Bronchial epithelial cell (primary cell): ENCODE measurements at regions not wholly inside any gene's neighbourhood (a gene's known extent, or its start where the extent isn't known, plus 50 kb on each side); places are given as distances from the start of the nearest gene placed in this dataset.
A peak's percentile ranks its signal among the peaks of the same experiment; 100 is the strongest.

Source experiments
- DNase-seq: peaks from one replicate; pipeline ENCODE4 v3.0.0-alpha.2; 2010; ENCODE audit warnings: low read depth
- FAIRE-seq: peaks from 2 replicates; lab custom pipeline; 2011; peaks lifted over from hg19 to GRCh38; lab: Jason Lieb, UNC
- H3K27me3 ChIP-seq: 2 replicates; pipeline ENCODE4 v1.5.1; 2011; ENCODE audit warnings: low read length; ENCODE audit not compliant: control insufficient read depth, insufficient read depth
- H3K36me3 ChIP-seq: 2 replicates; pipeline ENCODE4 v1.5.1; 2011; ENCODE audit warnings: low read length; ENCODE audit not compliant: control insufficient read depth, insufficient read depth
- H3K4me3 ChIP-seq: 2 replicates; pipeline ENCODE4 v1.5.1; 2011; ENCODE audit warnings: mild to moderate bottlenecking, low read depth, low read length, control low read depth
- TF ChIP-seq, protein P1 (sequence below): IDR thresholded peaks from 2 replicates; pipeline ENCODE4 v1.5.1; 2011; ENCODE audit warnings: mild to moderate bottlenecking, moderate library complexity, low read length, control low read depth, inconsistent platforms; ENCODE audit not compliant: insufficient read depth, severe bottlenecking

DNA sequence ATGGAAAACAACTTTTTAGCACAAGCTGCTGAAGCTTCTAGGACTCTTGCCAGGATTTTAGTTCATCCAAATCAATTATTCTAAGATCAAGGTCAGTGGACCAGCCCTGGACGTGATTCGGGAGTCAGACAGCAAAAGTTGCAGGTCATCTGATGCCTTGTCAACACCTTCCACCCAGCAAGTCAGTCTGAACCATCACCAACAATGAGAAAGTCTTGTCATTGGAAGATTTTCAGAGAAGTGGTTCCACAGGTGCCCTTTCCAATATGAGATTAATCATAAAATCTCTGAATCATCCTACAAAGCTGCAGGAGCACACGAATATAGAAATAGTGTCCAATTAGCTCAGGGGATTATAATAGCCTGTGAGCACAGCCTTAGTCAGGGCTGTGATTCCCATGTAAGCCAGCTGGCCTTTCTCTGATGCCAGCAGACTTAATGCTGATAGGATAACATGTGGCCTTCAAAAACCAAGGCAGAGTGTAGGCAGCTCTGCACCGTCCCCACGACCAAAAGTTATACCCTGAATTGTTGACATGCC is 445.0 kb upstream of the TRPC7 start:
- no peaks in the 10 kb centered on the region for H3K27me3 ChIP-seq
- DNase-seq (peak; percentile 98), FAIRE-seq (peak; percentile 98)
- H3K4me3 ChIP-seq = no peak overlapping the region
- H3K36me3 ChIP-seq = no peaks in the 10 kb centered on the region
- TF ChIP-seq, protein P1, sequence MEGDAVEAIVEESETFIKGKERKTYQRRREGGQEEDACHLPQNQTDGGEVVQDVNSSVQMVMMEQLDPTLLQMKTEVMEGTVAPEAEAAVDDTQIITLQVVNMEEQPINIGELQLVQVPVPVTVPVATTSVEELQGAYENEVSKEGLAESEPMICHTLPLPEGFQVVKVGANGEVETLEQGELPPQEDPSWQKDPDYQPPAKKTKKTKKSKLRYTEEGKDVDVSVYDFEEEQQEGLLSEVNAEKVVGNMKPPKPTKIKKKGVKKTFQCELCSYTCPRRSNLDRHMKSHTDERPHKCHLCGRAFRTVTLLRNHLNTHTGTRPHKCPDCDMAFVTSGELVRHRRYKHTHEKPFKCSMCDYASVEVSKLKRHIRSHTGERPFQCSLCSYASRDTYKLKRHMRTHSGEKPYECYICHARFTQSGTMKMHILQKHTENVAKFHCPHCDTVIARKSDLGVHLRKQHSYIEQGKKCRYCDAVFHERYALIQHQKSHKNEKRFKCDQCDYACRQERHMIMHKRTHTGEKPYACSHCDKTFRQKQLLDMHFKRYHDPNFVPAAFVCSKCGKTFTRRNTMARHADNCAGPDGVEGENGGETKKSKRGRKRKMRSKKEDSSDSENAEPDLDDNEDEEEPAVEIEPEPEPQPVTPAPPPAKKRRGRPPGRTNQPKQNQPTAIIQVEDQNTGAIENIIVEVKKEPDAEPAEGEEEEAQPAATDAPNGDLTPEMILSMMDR = no peak

DNA sequence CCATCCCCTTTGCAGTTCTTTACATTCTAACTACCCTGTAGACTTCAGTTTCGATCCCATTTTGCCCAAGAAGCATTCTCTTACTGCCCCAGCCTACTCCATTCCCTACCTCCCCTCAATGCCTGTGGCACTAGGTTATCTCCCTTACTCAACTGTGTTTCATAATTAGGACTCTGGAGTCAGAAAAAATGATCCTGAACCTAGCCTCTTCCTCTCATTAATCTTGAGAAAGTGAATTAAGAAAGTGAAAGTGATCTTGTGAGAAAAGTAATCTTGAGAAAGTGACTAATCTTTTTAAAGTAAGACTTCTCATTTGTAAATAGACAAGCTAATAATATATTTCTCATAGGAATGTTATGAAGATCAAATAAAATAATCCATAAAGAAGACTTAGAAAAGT is 444.0 kb upstream of the TRPC7 start:
- Histone ChIP-seq H3K36me3 (no peaks in the 10 kb centered on the region), H3K27me3 (no peaks in the 10 kb centered on the region), H3K4me3 (no peak overlapping the region)
- FAIRE-seq (no peak), DNase-seq (peak; percentile 29)
- TF ChIP-seq, protein P1 = no peak

- DNase-seq = no peak
- Histone ChIP-seq H3K36me3 (no peaks in the 10 kb centered on the region), H3K4me3 (no peak overlapping the region), H3K27me3 (no peaks in the 10 kb centered on the region)
- FAIRE-seq = no peak
- TF ChIP-seq, protein P1 = no peak
Measured at GRCh38 chr5:136808756-136809155, 443.4 kb upstream of the TRPC7 start.

- Histone ChIP-seq H3K36me3 (no peaks in the 10 kb centered on the region), H3K27me3 (no peaks in the 10 kb centered on the region), H3K4me3 (no peak overlapping the region)
- TF ChIP-seq, protein P1 = peak; percentile 32
- DNase-seq (no peak), FAIRE-seq (no peak)
Measured at GRCh38 chr5:136805466-136805865, 440.1 kb upstream of the TRPC7 start.

- Histone ChIP-seq H3K36me3 (no peaks in the 10 kb centered on the region), H3K27me3 (no peaks in the 10 kb centered on the region), H3K4me3 (no peak overlapping the region)
- FAIRE-seq = no peak
- DNase-seq = peak; percentile 51
- TF ChIP-seq, protein P1 = peak; percentile 21
Measured at GRCh38 chr5:136802383-136802782, 437.0 kb upstream of the TRPC7 start.

- no peak for FAIRE-seq
- no peaks in the 10 kb centered on the region for H3K36me3 ChIP-seq
- peak; percentile 63 for DNase-seq
- H3K27me3 ChIP-seq = no peaks in the 10 kb centered on the region
- H3K4me3 ChIP-seq = no peak overlapping the region
- TF ChIP-seq, protein P1 = peak; percentile 2
Measured at GRCh38 chr5:136799806-136800372, 434.5 kb upstream of the TRPC7 start.
